ENCODE measurements at regions not wholly inside any gene's neighbourhood (a gene's known extent, or its start where the extent isn't known, plus 50 kb on each side); places are given as distances from the start of the nearest gene placed in this dataset.

DNA sequence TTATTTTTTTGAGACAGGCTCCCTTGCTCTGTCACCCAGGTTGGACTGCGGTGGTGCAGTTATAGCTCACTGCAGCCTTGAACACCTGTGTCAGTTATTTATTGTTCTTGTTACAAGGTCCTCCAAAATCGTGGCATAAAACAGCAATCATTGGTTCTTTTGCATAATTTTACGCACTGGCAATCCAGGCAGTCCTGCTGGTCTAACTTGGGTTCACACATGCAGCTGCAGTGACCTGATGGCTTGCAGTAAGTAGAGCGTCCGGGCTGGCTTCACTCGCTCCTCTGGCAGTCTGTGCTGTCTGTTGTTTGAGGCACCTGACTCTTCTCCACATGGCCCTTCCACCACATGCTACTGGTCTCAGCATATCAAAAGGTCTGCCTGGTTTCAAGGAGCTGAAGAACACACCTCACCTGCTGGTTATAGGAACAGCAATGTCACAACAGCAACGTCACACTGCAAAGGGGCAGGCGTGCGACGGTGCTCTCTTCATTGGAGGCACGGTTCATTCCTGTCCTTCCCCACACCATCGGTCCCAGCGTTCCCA is 894.6 kb downstream of the TRIML1 start:
- Histone ChIP-seq H3K9me2 (ENCODE audit: insufficient read depth) (no peaks in the 10 kb centered on the region), H3K4me3 (replicated peaks in 1 of 2; ENCODE audit: low read depth in 1 of 2, low read length in 2 of 2) (no peak overlapping the region), H3K27ac (ENCODE audit: low read depth, low read length) (no peak overlapping the region), H3K36me3 (ENCODE audit: control insufficient read depth in 1 of 2, insufficient read depth in 2 of 2, low read length in 2 of 2) (no peaks in the 10 kb centered on the region), H3K79me2 (ENCODE audit: insufficient read depth, low read length) (no peaks in the 10 kb centered on the region), H2AFZ (ENCODE audit: low read depth, low read length, poor library complexity, severe bottlenecking) (no peak overlapping the region), H3K27me3 (ENCODE audit: insufficient read depth, low read length) (no peaks in the 10 kb centered on the region), H3K9ac (ENCODE audit: low read length) (no peak overlapping the region), H3K4me2 (ENCODE audit: low read length) (no peak overlapping the region), H3K9me3 (ENCODE audit: control insufficient read depth in 1 of 2, insufficient read depth in 1 of 2, low read depth in 1 of 2, low read length in 2 of 2) (no peaks in the 10 kb centered on the region), H4K20me1 (ENCODE audit: insufficient read depth) (no peaks in the 10 kb centered on the region), H3K4me1 (ENCODE audit: control insufficient read depth in 1 of 2, insufficient read depth in 2 of 2, low read length in 2 of 2) (no peaks in the 10 kb centered on the region)
- DNase-seq (ENCODE audit: low read depth, low spot score): no peak
- ATAC-seq: no peak
- POLR2A ChIA-PET: no interaction called here
- BruUV-seq (replicated peaks): no TSS peak
- RAD21 ChIA-PET (ENCODE audit: low non-redundant PET in 1 of 2, low total read pairs in 2 of 2, uncharacterized antibody in 2 of 2, unreplicated experiment in 2 of 2): no interaction called here
- intact Hi-C loops (cut with micrococcal nuclease): no loop called here
- CTCF ChIA-PET: no interaction called here
- TF ChIP-seq EZH2phosphoT487 (IDR thresholded peaks at IDR 0.05; ENCODE audit: borderline replicate concordance): no peak
- no peak for TF ChIP-seq RAD21 (IDR thresholded peaks at IDR 0.05; ENCODE audit: low read depth)
- TF ChIP-seq, protein P1, sequence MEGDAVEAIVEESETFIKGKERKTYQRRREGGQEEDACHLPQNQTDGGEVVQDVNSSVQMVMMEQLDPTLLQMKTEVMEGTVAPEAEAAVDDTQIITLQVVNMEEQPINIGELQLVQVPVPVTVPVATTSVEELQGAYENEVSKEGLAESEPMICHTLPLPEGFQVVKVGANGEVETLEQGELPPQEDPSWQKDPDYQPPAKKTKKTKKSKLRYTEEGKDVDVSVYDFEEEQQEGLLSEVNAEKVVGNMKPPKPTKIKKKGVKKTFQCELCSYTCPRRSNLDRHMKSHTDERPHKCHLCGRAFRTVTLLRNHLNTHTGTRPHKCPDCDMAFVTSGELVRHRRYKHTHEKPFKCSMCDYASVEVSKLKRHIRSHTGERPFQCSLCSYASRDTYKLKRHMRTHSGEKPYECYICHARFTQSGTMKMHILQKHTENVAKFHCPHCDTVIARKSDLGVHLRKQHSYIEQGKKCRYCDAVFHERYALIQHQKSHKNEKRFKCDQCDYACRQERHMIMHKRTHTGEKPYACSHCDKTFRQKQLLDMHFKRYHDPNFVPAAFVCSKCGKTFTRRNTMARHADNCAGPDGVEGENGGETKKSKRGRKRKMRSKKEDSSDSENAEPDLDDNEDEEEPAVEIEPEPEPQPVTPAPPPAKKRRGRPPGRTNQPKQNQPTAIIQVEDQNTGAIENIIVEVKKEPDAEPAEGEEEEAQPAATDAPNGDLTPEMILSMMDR (IDR thresholded peaks at IDR 0.05 in 2 of 3, conservative IDR thresholded peaks at IDR 0.05 in 1 of 3; ENCODE audit: borderline replicate concordance in 1 of 3, insufficient read depth in 1 of 3, low read depth in 2 of 3, low read length in 2 of 3): no peak
- TF ChIP-seq POLR2A (IDR thresholded peaks at IDR 0.05; ENCODE audit: borderline replicate concordance, extremely low read depth, insufficient read depth, insufficient read length): no peak
- TF ChIP-seq, protein P2, sequence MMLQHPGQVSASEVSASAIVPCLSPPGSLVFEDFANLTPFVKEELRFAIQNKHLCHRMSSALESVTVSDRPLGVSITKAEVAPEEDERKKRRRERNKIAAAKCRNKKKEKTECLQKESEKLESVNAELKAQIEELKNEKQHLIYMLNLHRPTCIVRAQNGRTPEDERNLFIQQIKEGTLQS (IDR thresholded peaks at IDR 0.05): no peak
- no peak for TF ChIP-seq TCF7L2 (IDR thresholded peaks at IDR 0.05; ENCODE audit: borderline replicate concordance, extremely low read depth, insufficient read depth, insufficient read length)
- TF ChIP-seq ELF1 (IDR thresholded peaks at IDR 0.05; ENCODE audit: borderline replicate concordance, low read depth): no peak
- TF ChIP-seq, protein P3, sequence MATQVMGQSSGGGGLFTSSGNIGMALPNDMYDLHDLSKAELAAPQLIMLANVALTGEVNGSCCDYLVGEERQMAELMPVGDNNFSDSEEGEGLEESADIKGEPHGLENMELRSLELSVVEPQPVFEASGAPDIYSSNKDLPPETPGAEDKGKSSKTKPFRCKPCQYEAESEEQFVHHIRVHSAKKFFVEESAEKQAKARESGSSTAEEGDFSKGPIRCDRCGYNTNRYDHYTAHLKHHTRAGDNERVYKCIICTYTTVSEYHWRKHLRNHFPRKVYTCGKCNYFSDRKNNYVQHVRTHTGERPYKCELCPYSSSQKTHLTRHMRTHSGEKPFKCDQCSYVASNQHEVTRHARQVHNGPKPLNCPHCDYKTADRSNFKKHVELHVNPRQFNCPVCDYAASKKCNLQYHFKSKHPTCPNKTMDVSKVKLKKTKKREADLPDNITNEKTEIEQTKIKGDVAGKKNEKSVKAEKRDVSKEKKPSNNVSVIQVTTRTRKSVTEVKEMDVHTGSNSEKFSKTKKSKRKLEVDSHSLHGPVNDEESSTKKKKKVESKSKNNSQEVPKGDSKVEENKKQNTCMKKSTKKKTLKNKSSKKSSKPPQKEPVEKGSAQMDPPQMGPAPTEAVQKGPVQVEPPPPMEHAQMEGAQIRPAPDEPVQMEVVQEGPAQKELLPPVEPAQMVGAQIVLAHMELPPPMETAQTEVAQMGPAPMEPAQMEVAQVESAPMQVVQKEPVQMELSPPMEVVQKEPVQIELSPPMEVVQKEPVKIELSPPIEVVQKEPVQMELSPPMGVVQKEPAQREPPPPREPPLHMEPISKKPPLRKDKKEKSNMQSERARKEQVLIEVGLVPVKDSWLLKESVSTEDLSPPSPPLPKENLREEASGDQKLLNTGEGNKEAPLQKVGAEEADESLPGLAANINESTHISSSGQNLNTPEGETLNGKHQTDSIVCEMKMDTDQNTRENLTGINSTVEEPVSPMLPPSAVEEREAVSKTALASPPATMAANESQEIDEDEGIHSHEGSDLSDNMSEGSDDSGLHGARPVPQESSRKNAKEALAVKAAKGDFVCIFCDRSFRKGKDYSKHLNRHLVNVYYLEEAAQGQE (IDR thresholded peaks at IDR 0.05; ENCODE audit: low read depth): no peak
- TF ChIP-seq, protein P4, sequence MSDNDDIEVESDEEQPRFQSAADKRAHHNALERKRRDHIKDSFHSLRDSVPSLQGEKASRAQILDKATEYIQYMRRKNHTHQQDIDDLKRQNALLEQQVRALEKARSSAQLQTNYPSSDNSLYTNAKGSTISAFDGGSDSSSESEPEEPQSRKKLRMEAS (IDR thresholded peaks at IDR 0.05): no peak
- TF ChIP-seq SP1 (IDR thresholded peaks at IDR 0.05; ENCODE audit: low read depth): no peak
- TF ChIP-seq YY1 (IDR thresholded peaks at IDR 0.05; ENCODE audit: extremely low read depth, insufficient replicate concordance, low read depth, low read length): no peak
- TF ChIP-seq, protein P5, sequence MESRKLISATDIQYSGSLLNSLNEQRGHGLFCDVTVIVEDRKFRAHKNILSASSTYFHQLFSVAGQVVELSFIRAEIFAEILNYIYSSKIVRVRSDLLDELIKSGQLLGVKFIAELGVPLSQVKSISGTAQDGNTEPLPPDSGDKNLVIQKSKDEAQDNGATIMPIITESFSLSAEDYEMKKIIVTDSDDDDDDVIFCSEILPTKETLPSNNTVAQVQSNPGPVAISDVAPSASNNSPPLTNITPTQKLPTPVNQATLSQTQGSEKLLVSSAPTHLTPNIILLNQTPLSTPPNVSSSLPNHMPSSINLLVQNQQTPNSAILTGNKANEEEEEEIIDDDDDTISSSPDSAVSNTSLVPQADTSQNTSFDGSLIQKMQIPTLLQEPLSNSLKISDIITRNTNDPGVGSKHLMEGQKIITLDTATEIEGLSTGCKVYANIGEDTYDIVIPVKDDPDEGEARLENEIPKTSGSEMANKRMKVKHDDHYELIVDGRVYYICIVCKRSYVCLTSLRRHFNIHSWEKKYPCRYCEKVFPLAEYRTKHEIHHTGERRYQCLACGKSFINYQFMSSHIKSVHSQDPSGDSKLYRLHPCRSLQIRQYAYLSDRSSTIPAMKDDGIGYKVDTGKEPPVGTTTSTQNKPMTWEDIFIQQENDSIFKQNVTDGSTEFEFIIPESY (IDR thresholded peaks at IDR 0.05; ENCODE audit: extremely low read depth, insufficient replicate concordance, low read length): no peak
- no peak for TF ChIP-seq SIN3A (IDR thresholded peaks at IDR 0.05; ENCODE audit: low read depth)
- TF ChIP-seq ZFX (IDR thresholded peaks at IDR 0.05): no peak
- TF ChIP-seq POLR2AphosphoS5 (IDR thresholded peaks at IDR 0.05; ENCODE audit: low read depth, low read length): no peak
- TF ChIP-seq ZNF274 (IDR thresholded peaks at IDR 0.05; ENCODE audit: low read depth, low read length): no peak
- TF ChIP-seq SRF (IDR thresholded peaks at IDR 0.05; ENCODE audit: low read depth): no peak
- no peak for TF ChIP-seq CEBPB (IDR thresholded peaks at IDR 0.05; ENCODE audit: low read depth)
- no peak for TF ChIP-seq CBX3 (IDR thresholded peaks at IDR 0.05; ENCODE audit: low read depth)
- no peak for TF ChIP-seq FOSL1 (IDR thresholded peaks at IDR 0.05; ENCODE audit: low read depth)
